ENCODE measurements at regions not wholly inside any gene's neighbourhood (a gene's known extent, or its start where the extent isn't known, plus 50 kb on each side); places are given as distances from the start of the nearest gene placed in this dataset.

- TF ChIP-seq GFI1 (CRISPR knock-in tag; IDR thresholded peaks at IDR 0.05; ENCODE audit: borderline replicate concordance) (peak; percentile 98), TGIF2 (CRISPR knock-in tag; IDR thresholded peaks at IDR 0.05) (0 out of 2 replicates have a peak, but pooled peaks have one; percentile 22), SIX1 (CRISPR knock-in tag; IDR thresholded peaks at IDR 0.05; ENCODE audit: borderline replicate concordance) (peak; percentile 34; the same call in 1 of the 2 replicates), ELF3 (CRISPR knock-in tag; IDR thresholded peaks at IDR 0.05) (peak; percentile 69), CEBPG (CRISPR knock-in tag; IDR thresholded peaks at IDR 0.05) (peak; percentile 72), SALL1 (CRISPR knock-in tag; IDR thresholded peaks at IDR 0.05) (peak; percentile 86; the same call in 1 of the 2 replicates), ZMYM4 (CRISPR knock-in tag; IDR thresholded peaks at IDR 0.05) (peak; percentile 81), ETV5 (CRISPR knock-in tag; IDR thresholded peaks at IDR 0.05; ENCODE audit: borderline replicate concordance) (peak; percentile 51; the same call in 1 of the 2 replicates), ZNF383 (CRISPR knock-in tag; IDR thresholded peaks at IDR 0.05; ENCODE audit: borderline replicate concordance) (no peak), FOSL2 (CRISPR knock-in tag; IDR thresholded peaks at IDR 0.05) (peak; percentile 82), PHF5A (CRISPR knock-in tag; IDR thresholded peaks at IDR 0.05; ENCODE audit: low read depth, unreplicated experiment) (peak; percentile 76), TBX3 (IDR thresholded peaks at IDR 0.05; ENCODE audit: borderline replicate concordance) (no peak; the same call in 1 of the 2 replicates), RBM22 (optimal IDR thresholded peaks at IDR 0.05; ENCODE audit: low read length) (no peak), ZBTB43 (CRISPR knock-in tag; conservative IDR thresholded peaks at IDR 0.05) (peak; percentile 100), POGZ (CRISPR knock-in tag; IDR thresholded peaks at IDR 0.05) (peak; percentile 83), LCORL (IDR thresholded peaks at IDR 0.05) (peak; percentile 53; the same call in 1 of the 2 replicates), LCORL (CRISPR knock-in tag; IDR thresholded peaks at IDR 0.05) (peak; percentile 68), GATAD1 (CRISPR knock-in tag; IDR thresholded peaks at IDR 0.05) (peak; percentile 65), NR2C2 (CRISPR knock-in tag; IDR thresholded peaks at IDR 0.05; ENCODE audit: borderline replicate concordance) (peak; percentile 45; the same call in 1 of the 2 replicates), CCAR2 (optimal IDR thresholded peaks at IDR 0.05; ENCODE audit: low read depth, low read length) (no peak)
- TF ChIP-seq, protein P1, sequence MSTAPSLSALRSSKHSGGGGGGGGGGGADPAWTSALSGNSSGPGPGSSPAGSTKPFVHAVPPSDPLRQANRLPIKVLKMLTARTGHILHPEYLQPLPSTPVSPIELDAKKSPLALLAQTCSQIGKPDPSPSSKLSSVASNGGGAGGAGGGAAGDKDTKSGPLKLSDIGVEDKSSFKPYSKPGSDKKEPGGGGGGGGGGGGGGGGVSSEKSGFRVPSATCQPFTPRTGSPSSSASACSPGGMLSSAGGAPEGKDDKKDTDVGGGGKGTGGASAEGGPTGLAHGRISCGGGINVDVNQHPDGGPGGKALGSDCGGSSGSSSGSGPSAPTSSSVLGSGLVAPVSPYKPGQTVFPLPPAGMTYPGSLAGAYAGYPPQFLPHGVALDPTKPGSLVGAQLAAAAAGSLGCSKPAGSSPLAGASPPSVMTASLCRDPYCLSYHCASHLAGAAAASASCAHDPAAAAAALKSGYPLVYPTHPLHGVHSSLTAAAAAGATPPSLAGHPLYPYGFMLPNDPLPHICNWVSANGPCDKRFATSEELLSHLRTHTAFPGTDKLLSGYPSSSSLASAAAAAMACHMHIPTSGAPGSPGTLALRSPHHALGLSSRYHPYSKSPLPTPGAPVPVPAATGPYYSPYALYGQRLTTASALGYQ (CRISPR knock-in tag; IDR thresholded peaks at IDR 0.05) = peak; percentile 64
- TF ChIP-seq, protein P2, sequence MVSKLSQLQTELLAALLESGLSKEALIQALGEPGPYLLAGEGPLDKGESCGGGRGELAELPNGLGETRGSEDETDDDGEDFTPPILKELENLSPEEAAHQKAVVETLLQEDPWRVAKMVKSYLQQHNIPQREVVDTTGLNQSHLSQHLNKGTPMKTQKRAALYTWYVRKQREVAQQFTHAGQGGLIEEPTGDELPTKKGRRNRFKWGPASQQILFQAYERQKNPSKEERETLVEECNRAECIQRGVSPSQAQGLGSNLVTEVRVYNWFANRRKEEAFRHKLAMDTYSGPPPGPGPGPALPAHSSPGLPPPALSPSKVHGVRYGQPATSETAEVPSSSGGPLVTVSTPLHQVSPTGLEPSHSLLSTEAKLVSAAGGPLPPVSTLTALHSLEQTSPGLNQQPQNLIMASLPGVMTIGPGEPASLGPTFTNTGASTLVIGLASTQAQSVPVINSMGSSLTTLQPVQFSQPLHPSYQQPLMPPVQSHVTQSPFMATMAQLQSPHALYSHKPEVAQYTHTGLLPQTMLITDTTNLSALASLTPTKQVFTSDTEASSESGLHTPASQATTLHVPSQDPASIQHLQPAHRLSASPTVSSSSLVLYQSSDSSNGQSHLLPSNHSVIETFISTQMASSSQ (IDR thresholded peaks at IDR 0.05; ENCODE audit: low read depth) = peak; percentile 40; the same call in 1 of the 2 replicates
- TF ChIP-seq, protein P2 (CRISPR knock-in tag; IDR thresholded peaks at IDR 0.05; ENCODE audit: borderline replicate concordance) = no peak; the same call in 1 of the 2 replicates
- TF ChIP-seq, protein P3, sequence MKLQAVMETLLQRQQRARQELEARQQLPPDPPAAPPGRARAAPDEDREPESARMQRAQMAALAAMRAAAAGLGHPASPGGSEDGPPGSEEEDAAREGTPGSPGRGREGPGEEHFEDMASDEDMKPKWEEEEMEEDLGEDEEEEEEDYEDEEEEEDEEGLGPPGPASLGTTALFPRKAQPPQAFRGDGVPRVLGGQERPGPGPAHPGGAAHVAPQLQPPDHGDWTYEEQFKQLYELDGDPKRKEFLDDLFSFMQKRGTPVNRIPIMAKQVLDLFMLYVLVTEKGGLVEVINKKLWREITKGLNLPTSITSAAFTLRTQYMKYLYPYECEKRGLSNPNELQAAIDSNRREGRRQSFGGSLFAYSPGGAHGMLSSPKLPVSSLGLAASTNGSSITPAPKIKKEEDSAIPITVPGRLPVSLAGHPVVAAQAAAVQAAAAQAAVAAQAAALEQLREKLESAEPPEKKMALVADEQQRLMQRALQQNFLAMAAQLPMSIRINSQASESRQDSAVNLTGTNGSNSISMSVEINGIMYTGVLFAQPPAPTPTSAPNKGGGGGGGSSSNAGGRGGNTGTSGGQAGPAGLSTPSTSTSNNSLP (IDR thresholded peaks at IDR 0.05; ENCODE audit: low read depth, low read length) = peak; percentile 57
These were observed 143.9 kb upstream of the NR3C1 start (continued) for GRCh38 chr5:143547342-143547741.

Data from HepG2 (cell line).